GM19452 (cell line): ENCODE measurements at regions not wholly inside any gene's neighbourhood (a gene's known extent, or its start where the extent isn't known, plus 50 kb on each side); places are given as distances from the start of the nearest gene placed in this dataset.
"Not testable (repeated sequence)": the region's sequence is repeated elsewhere in the genome, so short reads cannot be mapped to it uniquely, and the experiment has no call there.

ENCODE experiments used
- ATAC-seq: cut with Tn5 transposase; IDR thresholded peaks from one replicate; pipeline ENCODE4 v1.9.1; 2021; ENCODE audit not compliant: unreplicated experiment

DNA sequence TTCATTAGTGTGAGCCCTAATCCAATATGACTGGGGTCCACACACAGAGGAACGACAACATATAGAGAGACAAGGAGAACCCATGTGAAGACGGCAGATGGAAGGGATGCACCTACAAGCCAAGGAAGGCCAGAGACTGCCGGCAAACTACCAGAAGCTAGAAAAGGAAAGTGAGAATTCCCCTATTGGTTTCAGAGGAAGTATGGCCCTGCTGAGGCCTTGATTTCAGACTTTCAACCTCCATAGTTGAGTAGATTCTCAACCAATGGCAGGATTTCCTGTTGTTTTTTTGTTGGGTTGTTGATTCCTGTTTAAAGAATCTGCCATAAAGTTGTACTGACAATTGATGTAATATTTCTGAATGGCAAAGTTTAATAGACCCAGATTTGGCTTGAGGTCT, 241.5 kb downstream of the SATB2 start:
- no peak for ATAC-seq

DNA sequence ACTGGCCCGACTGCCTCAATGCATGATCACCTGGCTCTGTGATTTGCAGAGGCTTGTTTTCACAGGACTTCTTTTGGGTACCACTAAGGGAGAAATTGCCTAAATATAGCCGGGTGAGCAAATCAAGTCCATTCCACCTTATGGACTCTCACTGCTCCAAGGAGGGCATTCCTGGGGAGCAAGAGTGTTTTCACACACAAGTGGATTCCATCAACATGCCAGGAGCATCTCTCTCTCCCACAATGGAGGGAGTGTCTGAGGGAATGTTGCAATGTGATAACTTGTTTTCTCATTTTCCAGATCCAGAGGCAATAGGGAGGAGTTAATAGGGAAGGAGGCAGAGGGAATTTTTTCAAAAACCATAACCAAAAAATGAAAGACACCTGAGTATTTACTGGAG, 250.7 kb downstream of the SATB2 start:
- no peak for ATAC-seq

DNA sequence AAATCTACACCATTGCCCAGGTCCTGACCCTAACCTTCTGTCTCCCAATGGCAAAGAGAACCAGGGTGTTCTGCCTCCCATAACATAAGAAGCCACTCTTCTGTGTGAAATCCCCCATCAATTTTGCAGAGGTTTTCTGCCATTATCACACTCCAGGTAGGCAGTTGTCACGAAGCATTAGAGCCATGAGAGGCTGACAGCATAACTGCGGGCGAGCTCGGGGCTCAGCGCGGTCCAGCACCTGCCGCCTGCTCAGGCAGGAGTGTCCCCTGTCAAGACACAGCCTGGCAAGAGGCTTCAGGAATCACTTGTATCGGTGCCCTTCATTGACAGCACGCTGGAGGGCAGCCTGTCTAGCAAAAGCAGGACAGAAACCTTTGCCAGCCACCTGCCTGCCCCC, 251.2 kb downstream of the SATB2 start:
- ATAC-seq, result no peak

- no peak for ATAC-seq
Observed at GRCh38 chr2:199202964-199203363, 254.8 kb downstream of the SATB2 start.

- no peak for ATAC-seq
Observed at GRCh38 chr2:199201539-199201938, 256.2 kb downstream of the SATB2 start.

DNA sequence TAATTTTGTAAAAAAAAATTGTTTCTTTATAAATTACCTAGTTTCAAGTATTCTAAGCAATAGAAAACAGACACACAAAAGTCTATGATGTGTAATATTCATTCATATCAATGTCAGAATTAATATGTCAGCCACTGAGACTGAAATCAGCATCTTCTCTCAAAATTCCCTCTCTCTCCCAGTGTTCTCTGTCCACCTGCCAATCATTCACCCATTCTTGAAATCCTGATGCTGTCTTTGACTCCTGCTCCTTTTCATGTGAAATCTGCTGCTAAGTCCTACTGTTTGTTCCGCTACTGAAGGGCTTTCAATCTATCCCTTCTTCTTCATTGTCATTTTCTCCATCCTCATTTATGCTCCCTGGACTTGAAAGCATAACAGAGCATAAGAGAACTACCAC, 257.9 kb downstream of the SATB2 start:
- ATAC-seq, result no peak

- no peak for ATAC-seq
Observed at GRCh38 chr2:199197448-199197847, 260.3 kb downstream of the SATB2 start.

- ATAC-seq, result no peak
Observed at GRCh38 chr2:199196686-199197085, 261.1 kb downstream of the SATB2 start.

GRCh38 chr2:199195927-199196502, 261.7 kb downstream of the SATB2 start:
- ATAC-seq, result no peak

GRCh38 chr2:199191461-199191860, 266.3 kb downstream of the SATB2 start:
- ATAC-seq, result no peak

- ATAC-seq, result no peak
Observed at GRCh38 chr2:199189229-199189628, 268.5 kb downstream of the SATB2 start.

DNA sequence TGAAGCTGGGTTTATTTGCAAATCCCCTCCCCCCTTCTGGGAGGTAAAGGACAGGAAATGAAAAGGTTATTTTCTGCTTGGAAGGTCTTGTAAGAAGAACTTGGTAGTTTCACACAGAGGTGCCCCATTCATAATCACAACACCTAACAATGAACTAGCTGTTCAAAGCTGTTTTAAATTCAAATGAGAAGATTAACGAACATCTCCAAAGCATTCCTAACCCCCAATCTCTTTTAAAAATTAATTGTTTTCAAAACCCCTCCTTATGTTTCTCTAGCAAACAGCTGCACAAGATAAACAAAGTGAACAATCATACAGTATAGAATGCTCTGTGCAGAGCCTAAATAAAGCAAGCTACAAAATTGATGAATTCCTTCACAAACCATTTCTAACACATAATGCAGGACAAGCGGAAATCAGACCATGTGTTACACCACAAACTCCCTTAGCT, 271.4 kb downstream of the SATB2 start:
- no peak for ATAC-seq

DNA sequence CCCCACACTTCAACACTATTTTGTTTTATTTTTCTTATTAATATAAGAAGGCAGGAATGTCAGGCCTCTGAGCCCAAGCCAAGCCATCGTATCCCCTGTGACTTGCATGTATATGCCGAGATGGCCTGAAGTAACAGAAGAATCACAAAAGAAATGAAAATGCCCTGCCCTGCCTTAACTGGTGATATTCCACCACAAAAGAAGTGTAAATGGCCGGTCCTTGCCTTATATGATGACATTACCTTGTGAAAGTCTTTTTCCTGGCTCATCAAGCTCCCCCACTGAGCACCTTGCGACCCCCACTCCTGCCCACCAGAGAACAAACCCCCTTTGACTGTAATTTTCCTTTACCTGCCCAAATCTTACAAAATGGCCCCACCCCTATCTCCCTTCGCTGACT, 272.6 kb downstream of the SATB2 start:
- not testable (repeated sequence) for ATAC-seq

- ATAC-seq, result no peak
Observed at GRCh38 chr2:199163613-199164458, 293.9 kb downstream of the SATB2 start.

DNA sequence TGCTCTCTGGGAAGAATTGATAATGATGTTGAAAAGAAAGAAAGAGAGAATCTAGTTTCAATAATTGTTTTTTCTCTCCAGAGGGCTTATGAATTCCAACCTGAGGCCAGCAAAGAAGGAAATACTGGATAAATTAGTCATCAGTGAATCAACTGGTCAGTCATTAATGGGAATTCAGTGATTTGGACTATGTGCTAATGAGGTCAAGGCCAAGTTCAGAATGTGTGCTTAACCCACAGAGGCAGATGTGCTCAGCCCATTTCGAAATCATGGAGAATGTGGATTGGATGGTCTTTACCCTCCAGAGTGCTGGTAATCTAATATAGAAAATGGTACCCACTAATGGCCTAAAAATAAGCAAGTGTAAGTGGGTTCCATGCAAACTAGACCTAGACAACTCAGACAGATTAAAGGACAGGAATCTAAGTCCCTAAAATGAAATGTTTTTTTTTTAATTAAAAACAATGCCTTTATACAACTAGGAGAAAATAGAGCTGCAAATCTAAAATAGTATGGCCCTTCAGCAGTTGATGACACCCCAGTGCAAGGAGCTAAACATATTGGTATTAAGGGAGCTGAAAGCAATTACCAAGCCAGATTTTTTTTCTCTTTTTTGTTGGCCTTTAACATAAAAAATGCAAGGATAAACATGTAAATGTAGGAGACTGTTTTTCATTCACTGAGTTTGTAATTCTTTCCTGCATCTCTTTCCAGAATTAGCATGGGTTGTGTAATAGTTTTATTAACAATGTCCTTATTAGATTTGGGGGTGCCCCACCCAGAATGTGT, 296.9 kb downstream of the SATB2 start:
- no peak for ATAC-seq

DNA sequence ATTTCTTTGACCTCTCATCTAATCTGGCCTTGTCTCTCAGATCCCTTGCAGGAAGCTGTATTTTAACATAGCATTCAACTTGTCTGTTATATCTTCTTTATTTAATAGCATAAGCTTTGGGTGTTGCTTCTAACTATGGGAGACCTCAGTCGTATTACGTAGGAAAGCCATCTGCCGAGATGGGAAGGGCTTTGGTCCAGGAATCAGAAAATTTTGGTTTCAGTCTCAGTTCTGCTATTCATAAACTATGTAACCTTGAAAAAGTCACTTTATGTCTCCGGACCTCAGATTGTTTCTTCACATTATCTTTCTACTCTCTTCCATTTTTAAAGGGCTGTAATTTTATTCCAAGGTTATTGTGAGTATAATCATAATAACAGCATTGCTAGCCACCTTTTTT, 297.7 kb downstream of the SATB2 start:
- no peak for ATAC-seq

GRCh38 chr2:199148076-199148845, 309.5 kb downstream of the SATB2 start:
- ATAC-seq, result no peak

DNA sequence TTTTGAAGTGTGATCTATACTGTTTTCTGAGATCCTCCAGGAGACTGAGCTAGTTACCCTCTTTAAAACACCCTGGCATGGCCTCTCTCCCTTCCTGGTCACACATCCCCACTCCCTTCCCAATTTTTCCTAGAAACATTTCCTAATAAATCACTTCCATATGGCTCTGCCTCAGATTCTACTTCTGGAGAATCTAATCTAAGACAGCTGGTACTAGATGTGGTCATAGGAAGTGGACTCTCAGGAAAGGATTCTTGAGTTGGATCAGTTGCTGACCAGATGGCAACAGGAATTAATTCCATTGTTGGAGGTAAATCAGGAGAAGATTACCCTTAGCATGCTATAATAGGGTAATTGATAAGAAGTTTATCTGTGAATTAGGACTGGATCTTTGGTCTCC, 310.5 kb downstream of the SATB2 start:
- no peak for ATAC-seq

DNA sequence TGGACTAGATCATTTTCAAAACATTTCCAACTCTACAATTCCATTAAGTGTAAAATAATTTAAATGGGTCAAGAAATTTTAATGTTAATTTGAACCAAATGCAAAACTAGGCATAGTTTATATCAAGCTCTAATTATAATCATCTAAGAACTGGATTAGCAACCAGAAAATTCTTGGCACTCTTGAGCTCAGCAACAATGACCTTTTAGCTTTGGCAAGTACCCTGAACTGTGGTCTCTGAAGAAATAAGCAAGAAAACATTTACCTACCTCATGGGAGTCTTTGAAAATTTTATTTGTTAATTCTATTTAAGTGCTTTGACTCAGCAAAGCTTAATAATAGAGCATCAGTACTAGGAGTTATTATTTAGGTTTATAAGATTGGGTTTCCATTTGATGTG, 313.2 kb downstream of the SATB2 start:
- no peak for ATAC-seq

DNA sequence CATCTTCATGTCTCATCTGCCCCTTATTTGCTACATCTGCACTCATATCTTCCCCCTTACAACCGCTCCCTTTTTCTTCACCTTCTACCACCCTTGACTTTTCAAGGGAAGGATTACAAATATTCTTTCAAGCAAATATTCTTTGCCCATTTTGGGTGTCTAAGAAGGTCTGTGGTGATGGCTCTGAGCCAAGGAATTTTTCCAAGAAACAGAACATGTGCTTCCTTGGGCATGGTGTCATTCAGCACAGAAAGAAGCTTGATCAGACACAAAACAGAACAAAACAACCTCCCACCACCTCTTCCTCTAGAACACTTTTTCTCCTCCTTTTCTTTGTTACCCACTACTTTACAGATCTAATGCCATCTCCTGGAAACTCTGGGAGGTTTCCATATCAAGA, 313.7 kb downstream of the SATB2 start:
- no peak for ATAC-seq

GRCh38 chr2:199136681-199137080, 321.1 kb downstream of the SATB2 start:
- no peak for ATAC-seq
